ENCODE measurements at regions not wholly inside any gene's neighbourhood (a gene's known extent, or its start where the extent isn't known, plus 50 kb on each side); places are given as distances from the start of the nearest gene placed in this dataset.

DNA sequence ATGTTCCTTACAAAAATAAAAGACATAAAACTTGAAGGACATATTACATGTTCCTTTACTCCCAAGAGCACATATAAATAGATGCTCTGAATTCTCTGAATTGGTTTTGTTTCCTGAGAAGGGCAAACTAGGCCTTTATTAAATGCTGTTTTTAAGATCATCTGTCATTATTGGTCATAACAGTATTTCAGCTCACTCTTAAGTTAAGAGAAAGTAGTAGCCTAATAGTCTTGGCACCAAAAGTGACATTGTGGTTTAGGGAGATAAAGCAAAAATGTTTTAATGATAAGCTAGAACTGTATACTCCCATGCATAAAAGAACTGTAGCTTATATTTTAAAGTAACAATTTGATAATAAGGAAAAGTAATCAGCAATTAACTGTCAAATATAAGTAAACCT lies 361.1 kb upstream of the PTCHD4 start:
- TF ChIP-seq, protein P1, sequence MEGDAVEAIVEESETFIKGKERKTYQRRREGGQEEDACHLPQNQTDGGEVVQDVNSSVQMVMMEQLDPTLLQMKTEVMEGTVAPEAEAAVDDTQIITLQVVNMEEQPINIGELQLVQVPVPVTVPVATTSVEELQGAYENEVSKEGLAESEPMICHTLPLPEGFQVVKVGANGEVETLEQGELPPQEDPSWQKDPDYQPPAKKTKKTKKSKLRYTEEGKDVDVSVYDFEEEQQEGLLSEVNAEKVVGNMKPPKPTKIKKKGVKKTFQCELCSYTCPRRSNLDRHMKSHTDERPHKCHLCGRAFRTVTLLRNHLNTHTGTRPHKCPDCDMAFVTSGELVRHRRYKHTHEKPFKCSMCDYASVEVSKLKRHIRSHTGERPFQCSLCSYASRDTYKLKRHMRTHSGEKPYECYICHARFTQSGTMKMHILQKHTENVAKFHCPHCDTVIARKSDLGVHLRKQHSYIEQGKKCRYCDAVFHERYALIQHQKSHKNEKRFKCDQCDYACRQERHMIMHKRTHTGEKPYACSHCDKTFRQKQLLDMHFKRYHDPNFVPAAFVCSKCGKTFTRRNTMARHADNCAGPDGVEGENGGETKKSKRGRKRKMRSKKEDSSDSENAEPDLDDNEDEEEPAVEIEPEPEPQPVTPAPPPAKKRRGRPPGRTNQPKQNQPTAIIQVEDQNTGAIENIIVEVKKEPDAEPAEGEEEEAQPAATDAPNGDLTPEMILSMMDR (IDR thresholded peaks at IDR 0.05; ENCODE audit: insufficient read depth, low read depth, low read length) = no peak
- H3K4me3 ChIP-seq (ENCODE audit: low read depth, low read length) = no peak overlapping the region
- DNase-seq (ENCODE audit: low read depth) = peak; percentile 31

DNA sequence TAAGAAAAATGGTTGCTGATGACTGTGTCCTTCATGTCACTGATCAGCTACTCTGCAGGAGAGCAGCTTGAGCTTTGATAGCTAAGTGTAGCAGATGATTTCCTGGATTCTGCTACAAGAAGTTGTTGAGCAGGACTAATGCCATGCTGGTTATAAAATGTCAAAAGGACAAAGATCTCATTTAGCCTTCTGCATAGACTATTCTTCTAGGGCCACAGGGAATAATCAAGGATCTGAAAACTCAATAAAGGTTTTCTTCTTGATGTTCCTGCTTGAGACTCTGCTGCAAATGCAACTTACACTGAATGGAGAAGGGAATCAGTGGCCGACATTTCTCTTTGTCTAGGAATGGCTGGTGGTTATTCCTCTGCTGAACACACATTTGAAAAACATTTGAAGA lies 360.3 kb upstream of the PTCHD4 start:
- H3K4me3 ChIP-seq (ENCODE audit: low read depth, low read length) = no peak overlapping the region
- TF ChIP-seq, protein P1 (IDR thresholded peaks at IDR 0.05; ENCODE audit: insufficient read depth, low read depth, low read length) = no peak
- DNase-seq (ENCODE audit: low read depth) = no peak

DNA sequence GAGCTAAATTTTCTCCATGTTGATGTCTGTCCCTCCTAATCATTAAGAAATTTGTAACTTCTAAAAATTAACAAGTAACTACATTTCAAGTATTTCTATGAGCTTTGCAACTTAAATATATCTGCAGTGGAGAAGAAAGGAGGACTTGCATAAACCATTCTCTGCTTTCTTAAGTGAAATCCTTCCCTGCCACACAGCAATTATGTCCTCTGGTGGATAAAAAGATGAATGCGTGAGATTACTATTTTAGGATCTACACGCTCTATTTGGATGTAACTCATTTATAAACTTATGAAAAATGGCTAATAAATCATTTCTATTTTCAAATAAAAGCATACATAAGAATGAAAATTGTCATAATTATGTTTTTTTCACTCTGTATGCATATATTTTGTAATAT lies 338.0 kb upstream of the PTCHD4 start:
- TF ChIP-seq, protein P1 (IDR thresholded peaks at IDR 0.05; ENCODE audit: insufficient read depth, low read depth, low read length) = peak; percentile 28
- DNase-seq (ENCODE audit: low read depth) = no peak
- no peak overlapping the region for H3K4me3 ChIP-seq (ENCODE audit: low read depth, low read length)

DNA sequence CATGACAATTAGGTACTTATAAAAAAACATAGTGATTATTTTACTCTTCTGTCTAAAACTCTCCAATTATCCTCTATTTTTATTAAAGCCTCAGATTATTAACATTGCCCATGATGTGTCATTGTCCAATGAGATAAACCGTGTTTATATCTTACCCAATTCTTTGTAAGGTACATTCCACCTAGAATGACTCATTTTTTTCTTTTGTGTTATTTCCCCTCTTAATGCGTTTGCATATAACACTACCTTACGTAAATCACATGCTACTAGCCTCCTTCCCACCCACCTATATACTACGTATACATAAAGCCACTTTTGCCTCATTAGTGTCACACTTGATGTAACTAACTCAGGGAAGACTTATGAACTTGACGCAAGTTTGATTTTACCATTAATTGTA lies 336.3 kb upstream of the PTCHD4 start:
- no peak for DNase-seq (ENCODE audit: low read depth)
- TF ChIP-seq, protein P1 (IDR thresholded peaks at IDR 0.05; ENCODE audit: insufficient read depth, low read depth, low read length) = no peak
- no peak overlapping the region for H3K4me3 ChIP-seq (ENCODE audit: low read depth, low read length)

DNA sequence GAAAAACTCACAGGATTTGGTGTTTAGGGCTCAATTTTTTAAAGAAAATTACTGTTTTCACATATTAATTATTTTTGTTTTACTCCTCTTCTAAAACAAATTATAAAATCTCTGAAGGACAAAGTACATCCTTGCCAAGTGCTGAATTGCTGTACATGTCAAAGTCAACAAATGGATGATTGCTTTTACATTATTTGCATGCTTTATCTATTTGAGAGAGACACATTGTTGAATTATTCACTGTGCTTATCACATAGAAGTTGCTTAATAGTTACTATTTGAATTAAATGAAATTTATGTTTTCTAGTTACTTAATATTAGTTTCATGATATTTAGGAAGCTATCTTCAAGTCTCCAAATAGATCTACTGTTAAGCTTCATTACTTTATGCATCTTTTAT lies 318.6 kb upstream of the PTCHD4 start:
- TF ChIP-seq, protein P1 (IDR thresholded peaks at IDR 0.05; ENCODE audit: insufficient read depth, low read depth, low read length) = no peak
- no peak for DNase-seq (ENCODE audit: low read depth)

GRCh38 chr6:48429021-48429420 lies 318.0 kb upstream of the PTCHD4 start:
- no peak overlapping the region for H3K4me3 ChIP-seq (ENCODE audit: low read depth, low read length)
- no peak for DNase-seq (ENCODE audit: low read depth)
- TF ChIP-seq, protein P1 (IDR thresholded peaks at IDR 0.05; ENCODE audit: insufficient read depth, low read depth, low read length) = no peak

More for the DNA sequence above, 318.6 kb upstream of the PTCHD4 start:
- no peak overlapping the region for H3K4me3 ChIP-seq (ENCODE audit: low read depth, low read length)

- TF ChIP-seq, protein P1 (IDR thresholded peaks at IDR 0.05; ENCODE audit: insufficient read depth, low read depth, low read length) = no peak
- H3K4me3 ChIP-seq (ENCODE audit: low read depth, low read length) = no peak overlapping the region
- peak; percentile 92 for DNase-seq (ENCODE audit: low read depth)
Observed at GRCh38 chr6:48426636-48427035, 315.6 kb upstream of the PTCHD4 start.

All from fibroblast of villous mesenchyme (primary cell).